Stimulated activated CD4-positive, alpha-beta T cell treated with anti-CD3 and anti-CD28 coated beads, TNF-alpha, amount 100 ng/mL, for 48 hours (primary cell): ENCODE measurements at regions not wholly inside any gene's neighbourhood (a gene's known extent, or its start where the extent isn't known, plus 50 kb on each side); places are given as distances from the start of the nearest gene placed in this dataset.

ENCODE experiments used
- DNase-seq, 3 donors: peaks; one replicate each; pipeline ENCODE4 v3.0.0-alpha.2; 2020; ENCODE audit warnings: low read depth in 3 of 3

DNA sequence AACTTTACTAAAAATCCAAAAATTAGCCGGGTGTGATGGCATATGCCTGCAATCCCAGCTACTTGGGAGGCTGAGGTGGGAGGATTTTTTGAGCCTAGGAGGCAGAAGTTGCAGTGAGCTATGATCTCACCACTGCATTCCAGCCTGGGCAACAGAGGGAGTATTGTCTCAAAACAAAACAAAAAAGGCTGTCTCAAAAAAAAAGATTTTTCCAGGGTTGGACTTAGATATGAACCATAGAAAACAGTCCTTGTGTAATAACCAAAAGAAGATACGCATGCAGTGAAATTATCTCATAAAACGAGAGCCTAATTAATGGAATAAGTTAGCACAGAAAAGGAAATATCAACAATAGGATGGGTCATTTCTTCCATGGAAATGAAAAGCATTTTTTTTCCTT, 320.4 kb upstream of the RASGRP1 start:
- DNase-seq: no peak

- no peak for DNase-seq
Observed at GRCh38 chr15:38885471-38885952, 320.9 kb upstream of the RASGRP1 start.

DNA sequence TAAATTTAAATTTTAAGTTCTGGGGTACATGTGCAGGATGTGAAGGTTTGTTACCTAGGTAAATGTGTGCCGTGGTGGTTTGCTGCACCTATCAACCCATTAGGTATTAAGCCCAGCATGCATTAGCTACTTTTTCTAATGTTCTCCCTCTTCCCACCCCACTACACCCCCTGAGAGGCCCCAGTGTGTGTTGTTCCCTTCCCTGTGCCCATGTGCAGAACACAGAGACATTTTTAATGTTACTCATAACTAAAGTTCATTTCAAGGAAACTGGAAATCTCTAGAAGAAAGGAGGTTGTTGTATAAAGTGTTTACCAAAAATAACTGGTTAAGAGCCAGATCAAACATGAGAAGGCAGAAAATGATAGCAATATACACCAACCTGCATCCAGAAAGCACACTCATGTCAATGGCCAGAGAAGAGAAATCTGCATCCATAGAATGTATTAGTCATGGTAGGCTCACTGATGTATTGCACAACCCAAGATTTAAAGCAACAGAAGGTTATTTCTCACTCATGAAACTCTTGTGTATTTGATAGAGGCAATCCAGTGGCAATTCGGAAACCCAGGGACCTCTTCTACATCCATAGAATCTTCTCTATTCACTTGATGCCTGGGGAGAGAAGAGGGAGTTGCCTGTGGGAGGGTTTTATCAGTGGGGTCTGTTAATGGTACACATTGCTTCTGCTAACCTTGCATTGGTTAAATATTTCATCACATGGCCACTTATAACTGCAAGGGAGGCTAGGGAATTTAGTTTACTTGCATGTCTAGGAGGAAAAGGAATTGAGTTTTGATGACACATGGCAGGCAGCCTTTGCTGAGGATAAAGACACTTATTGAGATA, 321.9 kb upstream of the RASGRP1 start:
- DNase-seq: no peak

- DNase-seq: no peak
Observed at GRCh38 chr15:38888701-38889221, 324.1 kb upstream of the RASGRP1 start.

GRCh38 chr15:38890194-38890593, 325.6 kb upstream of the RASGRP1 start:
- DNase-seq: no peak

DNA sequence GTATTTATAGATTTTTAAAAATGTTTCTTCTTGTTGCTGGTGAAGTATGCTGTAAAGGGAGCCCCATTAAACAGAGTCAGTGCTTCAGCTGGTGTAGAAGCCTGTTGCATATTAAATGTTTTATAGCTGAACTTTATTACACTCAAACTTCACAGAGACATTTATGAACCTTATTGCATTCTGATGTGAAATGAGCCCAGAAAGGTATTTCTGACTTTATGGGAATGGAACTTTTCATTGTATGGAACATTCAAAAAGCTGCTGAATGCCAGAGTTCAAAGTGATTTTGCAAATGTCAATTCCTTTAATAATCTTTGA, 329.3 kb upstream of the RASGRP1 start:
- DNase-seq: no peak

DNA sequence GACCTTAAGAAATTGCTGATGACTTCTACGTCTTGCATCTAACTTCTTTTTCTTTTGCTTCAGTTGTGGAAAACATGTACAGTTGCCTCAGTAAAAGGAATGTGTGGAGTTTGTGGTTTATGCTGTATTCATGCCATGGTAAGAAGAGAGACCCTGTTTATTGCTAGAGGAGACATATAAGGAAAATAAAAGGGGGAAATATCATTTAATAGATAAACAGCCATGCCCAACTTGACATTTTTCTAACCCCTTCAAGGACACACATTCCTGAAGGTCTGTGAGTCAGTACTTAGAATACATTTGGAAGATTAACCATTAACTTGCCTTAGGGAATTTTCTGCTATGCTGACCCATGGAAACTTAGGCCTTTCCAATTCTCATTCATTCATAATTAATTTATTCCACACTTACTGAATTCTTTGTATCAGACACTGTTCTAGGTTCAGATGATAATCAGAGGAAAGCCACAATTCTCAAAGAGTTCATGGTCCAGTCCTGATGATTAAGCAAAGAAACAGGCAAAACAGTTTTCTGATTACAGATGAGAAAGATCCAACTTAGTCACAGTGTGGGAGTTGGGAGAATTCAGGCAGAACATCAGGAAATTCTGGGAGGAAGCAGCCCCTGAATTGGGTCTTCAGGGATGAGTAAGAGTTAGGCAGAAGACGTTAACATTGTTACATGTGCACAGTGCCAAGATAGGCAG, 329.8 kb upstream of the RASGRP1 start:
- no peak for DNase-seq

- DNase-seq: no peak
Observed at GRCh38 chr15:38895326-38896255, 331.0 kb upstream of the RASGRP1 start.

- no peak for DNase-seq
Observed at GRCh38 chr15:38896647-38897046, 332.0 kb upstream of the RASGRP1 start.

GRCh38 chr15:38897551-38897950, 332.9 kb upstream of the RASGRP1 start:
- no peak for DNase-seq

DNA sequence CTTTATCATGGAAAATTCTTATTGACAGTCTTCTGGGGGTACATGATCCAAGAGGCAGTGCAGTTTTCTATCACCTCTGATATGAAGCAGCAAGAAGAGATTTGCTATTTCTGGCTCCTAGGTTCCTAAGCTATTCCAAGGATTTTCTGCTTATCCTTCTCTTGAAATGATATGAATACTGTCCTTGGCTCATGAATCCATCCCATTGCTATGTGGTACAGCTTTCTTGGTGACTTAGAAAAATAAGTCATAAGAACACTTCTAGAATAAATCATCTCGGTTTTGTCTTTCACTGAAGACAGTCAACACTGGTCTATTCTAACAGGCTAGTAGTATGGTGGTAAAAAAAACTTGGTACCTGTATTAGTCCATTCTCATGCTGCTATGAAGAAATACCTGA, 333.6 kb upstream of the RASGRP1 start:
- DNase-seq: no peak

- no peak for DNase-seq
Observed at GRCh38 chr15:38899300-38899699, 334.7 kb upstream of the RASGRP1 start.

GRCh38 chr15:38904298-38904697, 339.7 kb upstream of the RASGRP1 start:
- no peak for DNase-seq

DNA sequence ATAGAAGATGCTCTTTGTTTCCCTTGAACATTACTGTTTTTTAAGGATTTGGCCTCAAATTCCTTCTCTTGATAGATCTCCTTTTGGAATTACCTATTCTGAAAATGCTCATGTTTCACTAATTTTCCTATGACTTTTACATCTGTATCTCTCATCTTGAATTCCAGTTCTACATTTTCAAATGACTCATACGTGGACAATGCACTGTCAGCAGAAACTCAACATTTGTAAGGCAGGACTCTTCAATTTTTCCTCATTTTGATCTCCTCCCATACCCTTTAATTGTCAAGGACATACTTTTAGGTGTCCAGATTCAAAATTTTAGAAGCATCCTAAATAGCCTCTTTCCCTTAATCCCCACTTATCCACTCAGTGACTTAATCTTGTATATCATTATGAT, 341.0 kb upstream of the RASGRP1 start:
- DNase-seq: no peak

DNA sequence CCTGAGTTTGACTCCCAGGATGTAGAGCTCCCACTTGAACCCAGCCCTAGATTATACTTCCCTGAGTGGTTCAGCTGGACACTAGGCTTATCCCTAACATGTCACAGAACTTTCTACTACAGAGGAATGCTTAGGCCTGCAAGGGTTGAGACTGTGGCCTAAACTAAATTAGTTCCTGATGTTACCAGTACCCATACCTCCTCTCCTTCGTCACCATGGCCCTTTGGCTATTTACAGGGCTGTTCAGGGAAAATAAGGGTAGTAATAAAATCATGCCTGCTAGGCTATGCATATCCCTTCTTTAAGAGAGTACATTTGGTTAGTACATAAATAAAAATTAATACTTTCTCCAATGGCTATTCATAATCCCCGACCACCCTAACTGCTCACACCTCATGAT, 356.4 kb upstream of the RASGRP1 start:
- DNase-seq: no peak

- no peak for DNase-seq
Observed at GRCh38 chr15:38921471-38921870, 356.9 kb upstream of the RASGRP1 start.

DNA sequence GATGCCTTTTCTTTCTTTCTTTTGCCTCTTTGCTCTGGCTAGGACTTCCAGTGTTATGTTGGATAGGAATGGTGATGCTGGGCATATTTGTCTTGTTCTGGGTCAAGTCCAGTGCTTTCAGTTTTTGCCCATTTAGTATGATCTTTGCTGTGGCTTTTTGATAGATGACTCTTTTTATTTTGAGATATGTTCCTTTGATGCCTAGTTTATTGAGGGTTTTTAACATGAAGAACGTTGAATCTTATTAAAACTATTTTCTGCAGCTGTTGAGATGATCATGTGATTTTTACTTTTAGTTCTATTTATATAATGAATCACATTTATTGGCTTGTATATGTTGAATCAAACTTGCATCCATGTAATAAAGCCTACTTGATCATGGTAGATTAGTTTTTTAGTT, 363.8 kb upstream of the RASGRP1 start:
- no peak for DNase-seq

- DNase-seq: no peak
Observed at GRCh38 chr15:38930851-38931572, 366.4 kb upstream of the RASGRP1 start.

DNA sequence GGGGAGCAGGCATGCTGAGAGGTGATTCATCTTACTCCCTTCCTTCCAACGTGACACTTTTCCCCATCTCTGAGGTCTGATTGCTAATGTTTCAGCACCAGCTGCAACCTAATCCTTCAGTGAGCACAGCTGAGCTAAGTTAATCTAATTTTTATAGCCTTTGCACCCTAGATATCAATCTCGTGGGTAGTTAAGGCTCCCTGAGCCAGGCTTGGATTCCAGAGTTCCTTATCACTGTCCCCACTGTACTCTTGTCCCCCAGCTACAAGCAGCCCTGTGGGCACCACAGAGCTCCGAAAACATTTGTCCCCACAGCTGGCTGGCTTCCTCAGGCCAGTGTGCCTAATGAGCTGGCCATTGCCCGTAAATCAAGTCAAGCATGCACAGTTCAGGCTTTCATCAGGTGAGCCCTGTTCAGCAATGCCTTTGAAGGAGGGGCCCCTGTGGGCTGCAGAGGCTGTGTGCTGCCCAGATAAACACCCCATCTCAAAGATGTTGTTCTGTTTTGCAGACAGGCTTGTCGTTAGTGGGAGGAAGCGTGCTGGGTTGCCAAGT, 376.9 kb upstream of the RASGRP1 start:
- no peak for DNase-seq

GRCh38 chr15:38944536-38944935, 379.9 kb upstream of the RASGRP1 start:
- DNase-seq: no peak
